Activated B cell treated with CpG ODN at 0.5 μM for 24 hours (primary cell): ENCODE measurements at regions not wholly inside any gene's neighbourhood (a gene's known extent, or its start where the extent isn't known, plus 50 kb on each side); places are given as distances from the start of the nearest gene placed in this dataset.

Experiments used
- ATAC-seq: fragments of 200-7000 bp; cut with Tn5 transposase; one replicate; pipeline ENCODE4 v1.10.0; 2021; ENCODE audit warnings: low read depth, mild to moderate bottlenecking, moderate library complexity
- CTCF ChIA-PET: fragments of 350-600 bp; sonication (Branson Sonifier 250); formaldehyde crosslinking; loops from one replicate; lab custom pipeline; 2021; ENCODE audit warnings: antibody characterized with exemption; lab: Charles Lee
- POLR2A ChIA-PET: fragments of 350-600 bp; sonication (Branson Sonifier 250); formaldehyde crosslinking; loops from one replicate; lab custom pipeline; 2021; ENCODE audit warnings: antibody characterized with exemption; lab: Charles Lee
- DNase-seq: peaks from one replicate; pipeline ENCODE4 v3.0.0; 2022
- H3K27ac Mint-ChIP-seq: one replicate; pipeline ENCODE4 v1.8.0; 2020; ENCODE audit warnings: mixed read lengths
- H3K27me3 Mint-ChIP-seq: one replicate; pipeline ENCODE4 v1.8.0; 2021; ENCODE audit warnings: mixed read lengths
- H3K36me3 Mint-ChIP-seq: one replicate; pipeline ENCODE4 v1.8.0; 2021; ENCODE audit warnings: low read depth, mixed read lengths
- H3K4me1 Mint-ChIP-seq: one replicate; pipeline ENCODE4 v1.8.0; 2021; ENCODE audit warnings: mixed read lengths
- H3K4me3 Mint-ChIP-seq: one replicate; pipeline ENCODE4 v1.8.0; 2020; ENCODE audit warnings: mild to moderate bottlenecking, mixed read lengths
- H3K9me3 Mint-ChIP-seq: one replicate; pipeline ENCODE4 v1.8.0; 2020; ENCODE audit warnings: mixed read lengths
- intact Hi-C: fragments of 100-400 bp; cut with micrococcal nuclease; formaldehyde crosslinking; loops from one replicate; pipeline ENCODE4 v1.15.1; 2024
- TF ChIP-seq, protein P1 (sequence below): fragments of 200-600 bp; IDR thresholded peaks from one replicate; pipeline ENCODE4 v1.8.0; 2022; ENCODE audit warnings: antibody characterized with exemption, mild to moderate bottlenecking

DNA sequence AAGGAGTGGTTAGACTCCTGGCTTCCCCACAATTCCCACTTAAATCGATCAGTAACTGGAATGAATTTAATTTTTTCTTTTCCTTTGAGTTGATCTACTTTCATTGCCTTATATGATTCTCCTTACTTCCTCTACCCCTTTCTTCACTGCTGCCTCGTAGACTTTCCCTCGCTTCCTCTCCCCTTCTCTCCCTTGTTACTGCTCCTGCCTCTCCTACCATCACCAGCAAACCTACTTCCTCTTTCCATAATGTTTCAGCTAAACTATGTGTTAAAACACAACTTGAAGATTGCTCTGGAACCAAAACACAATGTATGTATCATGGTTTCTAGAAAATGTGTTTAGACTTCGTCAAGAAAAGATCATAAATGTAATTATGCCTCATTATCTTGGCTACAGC lies 132.0 kb upstream of the TET2 start:
- ChIA-PET POLR2A (no interaction called here), CTCF (no interaction called here)
- intact Hi-C loops = no loop called here
- no peak for DNase-seq
- ATAC-seq = no peak
- Mint-ChIP-seq H3K4me1 (no peaks in the 10 kb centered on the region), H3K36me3 (no peaks in the 10 kb centered on the region), H3K9me3 (peaks cover 5% of the 10 kb centered on the region), H3K27ac (no peak overlapping the region), H3K27me3 (peaks cover 9% of the 10 kb centered on the region), H3K4me3 (no peak overlapping the region)
- TF ChIP-seq, protein P1, sequence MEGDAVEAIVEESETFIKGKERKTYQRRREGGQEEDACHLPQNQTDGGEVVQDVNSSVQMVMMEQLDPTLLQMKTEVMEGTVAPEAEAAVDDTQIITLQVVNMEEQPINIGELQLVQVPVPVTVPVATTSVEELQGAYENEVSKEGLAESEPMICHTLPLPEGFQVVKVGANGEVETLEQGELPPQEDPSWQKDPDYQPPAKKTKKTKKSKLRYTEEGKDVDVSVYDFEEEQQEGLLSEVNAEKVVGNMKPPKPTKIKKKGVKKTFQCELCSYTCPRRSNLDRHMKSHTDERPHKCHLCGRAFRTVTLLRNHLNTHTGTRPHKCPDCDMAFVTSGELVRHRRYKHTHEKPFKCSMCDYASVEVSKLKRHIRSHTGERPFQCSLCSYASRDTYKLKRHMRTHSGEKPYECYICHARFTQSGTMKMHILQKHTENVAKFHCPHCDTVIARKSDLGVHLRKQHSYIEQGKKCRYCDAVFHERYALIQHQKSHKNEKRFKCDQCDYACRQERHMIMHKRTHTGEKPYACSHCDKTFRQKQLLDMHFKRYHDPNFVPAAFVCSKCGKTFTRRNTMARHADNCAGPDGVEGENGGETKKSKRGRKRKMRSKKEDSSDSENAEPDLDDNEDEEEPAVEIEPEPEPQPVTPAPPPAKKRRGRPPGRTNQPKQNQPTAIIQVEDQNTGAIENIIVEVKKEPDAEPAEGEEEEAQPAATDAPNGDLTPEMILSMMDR = no peak

GRCh38 chr4:105015750-105016149 lies 130.9 kb upstream of the TET2 start:
- no peak overlapping the region for H3K27ac Mint-ChIP-seq

DNA sequence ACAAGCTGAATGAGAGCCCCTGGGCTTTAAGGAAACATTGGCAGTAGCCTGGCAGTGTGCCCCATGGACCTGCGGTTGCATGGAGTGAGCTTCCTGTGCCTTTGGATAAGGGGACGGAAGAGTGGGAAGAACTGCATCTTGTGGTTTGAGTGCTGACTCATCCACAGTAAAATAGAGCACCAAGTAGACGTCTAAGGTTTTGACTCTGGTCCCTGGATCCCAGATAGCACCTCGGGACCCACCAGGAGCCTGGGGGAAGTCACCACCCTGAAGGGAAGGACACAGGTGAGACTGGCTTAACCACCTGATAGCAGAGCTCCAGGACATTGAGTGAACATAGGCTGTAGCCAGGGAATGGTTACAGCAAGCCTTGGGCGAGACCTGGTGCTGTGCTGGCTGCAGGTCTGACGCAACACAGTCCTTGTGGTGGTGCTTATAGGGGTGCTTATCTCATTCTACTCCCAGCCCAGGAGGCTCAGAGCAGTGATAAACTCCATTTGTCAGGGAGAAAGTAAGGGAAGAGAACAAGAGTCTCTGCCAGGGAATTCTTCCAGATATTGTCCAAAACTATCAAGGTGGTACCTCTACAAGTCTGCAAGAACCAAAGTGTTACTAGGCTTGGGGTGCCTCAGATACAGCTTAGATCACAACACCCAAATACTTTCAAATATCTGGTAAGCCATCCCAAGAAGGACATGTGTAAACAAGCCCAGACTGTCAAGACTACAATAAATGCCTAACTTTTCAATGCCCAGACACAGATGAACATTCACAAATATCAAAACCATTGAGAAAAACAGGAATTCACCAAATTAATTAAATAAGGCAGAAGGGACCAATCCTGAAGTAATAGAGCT lies 123.6 kb upstream of the TET2 start:
- POLR2A ChIA-PET = interaction anchor here (1.1 kb wide), 1 partner anchor 450 kb away, joined by 3 read pairs; no protein-coding TSS in a partner anchor
- Mint-ChIP-seq H3K4me1 (no peaks in the 10 kb centered on the region), H3K4me3 (no peak overlapping the region)

More at GRCh38 chr4:105015750-105016149, 130.9 kb upstream of the TET2 start:
- TF ChIP-seq, protein P1 = no peak
- ChIA-PET CTCF (no interaction called here), POLR2A (no interaction called here)
- no peak for ATAC-seq
- peaks cover 2% of the 10 kb centered on the region for H3K9me3 Mint-ChIP-seq
- H3K27me3 Mint-ChIP-seq = peaks cover 2% of the 10 kb centered on the region
- DNase-seq = no peak
- H3K4me1 Mint-ChIP-seq = no peaks in the 10 kb centered on the region
- no peaks in the 10 kb centered on the region for H3K36me3 Mint-ChIP-seq
- intact Hi-C loops = no loop called here
- no peak overlapping the region for H3K4me3 Mint-ChIP-seq

DNA sequence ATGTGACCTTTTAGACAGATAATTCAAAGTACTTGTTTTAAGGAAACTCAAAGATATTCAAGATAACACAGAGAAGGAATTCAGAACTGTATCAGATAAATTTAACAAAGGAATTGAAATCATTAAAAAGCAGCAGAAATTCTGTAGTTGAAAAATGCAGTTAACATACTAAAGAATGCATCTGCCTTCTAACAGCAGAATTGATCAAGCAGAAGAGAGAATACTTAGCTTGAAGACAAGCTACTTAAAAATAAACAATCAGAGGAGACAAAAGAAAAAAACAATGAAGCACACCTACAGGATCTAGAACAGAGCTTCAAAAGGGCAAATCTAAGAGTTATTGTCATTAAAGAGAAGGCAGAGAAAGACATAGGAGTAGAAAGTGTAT lies 123.0 kb upstream of the TET2 start:
- no peak for DNase-seq
- Mint-ChIP-seq H3K4me1 (no peaks in the 10 kb centered on the region), H3K4me3 (no peak overlapping the region), H3K9me3 (peaks cover 11% of the 10 kb centered on the region), H3K27ac (no peak overlapping the region), H3K27me3 (peaks cover 11% of the 10 kb centered on the region), H3K36me3 (no peaks in the 10 kb centered on the region)
- CTCF ChIA-PET = no interaction called here
- intact Hi-C loops = no loop called here
- TF ChIP-seq, protein P1 = no peak
- POLR2A ChIA-PET = no interaction called here
- ATAC-seq = no peak

More for the DNA sequence above, 123.6 kb upstream of the TET2 start:
- peaks cover 11% of the 10 kb centered on the region for H3K9me3 Mint-ChIP-seq
- H3K36me3 Mint-ChIP-seq = no peaks in the 10 kb centered on the region
- H3K27me3 Mint-ChIP-seq = peaks cover 10% of the 10 kb centered on the region
- DNase-seq = no peak
- intact Hi-C loops = no loop called here
- ATAC-seq = no peak
- CTCF ChIA-PET = no interaction called here
- TF ChIP-seq, protein P1 = no peak
- no peak overlapping the region for H3K27ac Mint-ChIP-seq

DNA sequence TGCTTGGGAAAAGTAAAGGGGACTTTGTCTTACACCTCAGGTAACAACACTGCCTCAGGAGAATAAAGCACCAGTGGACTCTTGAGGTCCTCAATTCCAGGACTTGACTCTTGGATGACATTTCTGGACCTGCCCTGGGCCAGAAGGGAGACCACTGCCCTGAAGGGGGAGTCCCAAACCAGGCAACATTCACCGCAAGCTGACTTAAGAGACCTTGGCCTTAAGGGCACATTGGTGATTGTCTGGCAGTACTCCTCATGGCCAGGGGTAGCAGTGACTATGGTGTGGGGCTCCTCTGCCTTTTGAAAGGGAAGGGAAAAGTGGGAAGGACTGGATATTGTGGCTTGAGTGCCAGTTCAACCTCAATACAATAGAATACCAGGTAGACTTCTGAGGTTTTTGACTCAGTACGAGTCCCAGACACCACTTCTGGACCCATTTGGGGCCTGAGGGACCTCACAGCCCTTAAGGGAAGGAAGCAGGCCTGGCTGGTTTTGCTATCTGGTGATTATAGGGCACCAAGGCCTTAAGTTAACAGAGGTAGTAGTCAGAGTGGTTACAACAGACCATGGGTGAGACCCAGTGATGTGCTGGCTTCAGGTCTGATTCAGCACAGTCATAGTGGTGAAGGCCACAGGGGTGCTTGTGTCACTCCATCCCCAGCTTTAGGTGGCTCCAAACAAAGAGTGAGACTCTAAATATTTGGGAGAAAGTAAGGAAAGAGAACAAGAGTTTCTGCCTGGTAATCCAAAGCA lies 121.2 kb upstream of the TET2 start:
- peaks cover 11% of the 10 kb centered on the region for H3K9me3 Mint-ChIP-seq
- H3K36me3 Mint-ChIP-seq = no peaks in the 10 kb centered on the region
- intact Hi-C loops = no loop called here
- peaks cover 11% of the 10 kb centered on the region for H3K27me3 Mint-ChIP-seq
- no peak overlapping the region for H3K27ac Mint-ChIP-seq
- ChIA-PET POLR2A (no interaction called here), CTCF (no interaction called here)
- H3K4me3 Mint-ChIP-seq = no peak overlapping the region
- no peaks in the 10 kb centered on the region for H3K4me1 Mint-ChIP-seq
- DNase-seq (no peak), ATAC-seq (no peak)
- TF ChIP-seq, protein P1 = no peak
